HEK293 (cell line): ENCODE measurements at regions not wholly inside any gene's neighbourhood (a gene's known extent, or its start where the extent isn't known, plus 50 kb on each side); places are given as distances from the start of the nearest gene placed in this dataset.

Source experiments
- KLF1 ChIP-seq: fragments of 450-650 bp; formaldehyde crosslinking; IDR thresholded peaks from 2 replicates; pipeline ENCODE4 v1.5.1; 2016; ENCODE audit warnings: missing biosample characterization, missing genetic modification characterization
- KLF16 ChIP-seq: fragments of 450-650 bp; formaldehyde crosslinking; IDR thresholded peaks from 2 replicates; pipeline ENCODE4 v1.5.1; 2017; ENCODE audit warnings: missing biosample characterization, missing genetic modification characterization
- ZFP41 ChIP-seq: fragments of 450-650 bp; formaldehyde crosslinking; IDR thresholded peaks from 2 replicates; pipeline ENCODE4 v1.5.1; 2016; ENCODE audit warnings: missing biosample characterization, missing genetic modification characterization, borderline replicate concordance
- ZNF121 ChIP-seq: fragments of 450-650 bp; formaldehyde crosslinking; IDR thresholded peaks from 2 replicates; pipeline ENCODE4 v1.5.1; 2016; ENCODE audit warnings: missing biosample characterization, missing genetic modification characterization
- ZNF2 ChIP-seq: fragments of 450-650 bp; formaldehyde crosslinking; IDR thresholded peaks from 2 replicates; pipeline ENCODE4 v1.5.1; 2016; ENCODE audit warnings: missing biosample characterization, missing genetic modification characterization
- ZNF473 ChIP-seq: fragments of 450-650 bp; formaldehyde crosslinking; IDR thresholded peaks from 2 replicates; pipeline ENCODE4 v1.5.1; 2017; ENCODE audit warnings: missing biosample characterization, missing genetic modification characterization
- ZNF561 ChIP-seq: fragments of 450-650 bp; IDR thresholded peaks from 2 replicates; pipeline ENCODE4 v1.5.1; 2018; ENCODE audit warnings: missing biosample characterization, missing genetic modification characterization, borderline replicate concordance
- ZNF76 ChIP-seq: fragments of 450-650 bp; formaldehyde crosslinking; IDR thresholded peaks from 2 replicates; pipeline ENCODE4; 2016; ENCODE audit warnings: low read depth, missing biosample characterization, missing genetic modification characterization, borderline replicate concordance
- TF ChIP-seq, protein P1 (sequence below): fragments of 450-650 bp; formaldehyde crosslinking; IDR thresholded peaks from 2 replicates; pipeline ENCODE4 v1.5.1; 2016; ENCODE audit warnings: missing biosample characterization, missing genetic modification characterization
- TF ChIP-seq, protein P2 (sequence below): fragments of 450-650 bp; formaldehyde crosslinking; conservative IDR thresholded peaks from 2 replicates; pipeline ENCODE4 v1.5.1; 2016; ENCODE audit warnings: low read depth, missing biosample characterization, missing genetic modification characterization

DNA sequence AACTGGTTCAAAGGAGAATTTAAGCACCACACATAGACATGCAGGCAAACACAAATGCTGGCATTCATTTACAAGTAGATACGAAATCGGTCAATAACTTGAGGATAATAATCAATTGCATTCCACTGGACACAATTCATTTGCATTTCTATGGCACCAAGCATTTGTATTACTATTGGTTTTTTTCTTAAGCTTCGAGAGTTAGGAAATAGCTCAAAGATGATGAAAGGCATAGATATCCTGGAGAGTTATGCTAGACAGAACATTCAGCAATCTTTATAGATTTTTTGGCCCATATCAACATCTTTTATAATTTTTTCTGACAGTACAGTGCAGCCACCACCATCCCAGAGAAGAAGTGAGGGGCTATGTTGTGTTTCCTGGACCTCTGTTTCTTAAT, 544.4 kb downstream of the MIAT start:
- TF ChIP-seq ZNF121, result no peak
- TF ChIP-seq, protein P1, sequence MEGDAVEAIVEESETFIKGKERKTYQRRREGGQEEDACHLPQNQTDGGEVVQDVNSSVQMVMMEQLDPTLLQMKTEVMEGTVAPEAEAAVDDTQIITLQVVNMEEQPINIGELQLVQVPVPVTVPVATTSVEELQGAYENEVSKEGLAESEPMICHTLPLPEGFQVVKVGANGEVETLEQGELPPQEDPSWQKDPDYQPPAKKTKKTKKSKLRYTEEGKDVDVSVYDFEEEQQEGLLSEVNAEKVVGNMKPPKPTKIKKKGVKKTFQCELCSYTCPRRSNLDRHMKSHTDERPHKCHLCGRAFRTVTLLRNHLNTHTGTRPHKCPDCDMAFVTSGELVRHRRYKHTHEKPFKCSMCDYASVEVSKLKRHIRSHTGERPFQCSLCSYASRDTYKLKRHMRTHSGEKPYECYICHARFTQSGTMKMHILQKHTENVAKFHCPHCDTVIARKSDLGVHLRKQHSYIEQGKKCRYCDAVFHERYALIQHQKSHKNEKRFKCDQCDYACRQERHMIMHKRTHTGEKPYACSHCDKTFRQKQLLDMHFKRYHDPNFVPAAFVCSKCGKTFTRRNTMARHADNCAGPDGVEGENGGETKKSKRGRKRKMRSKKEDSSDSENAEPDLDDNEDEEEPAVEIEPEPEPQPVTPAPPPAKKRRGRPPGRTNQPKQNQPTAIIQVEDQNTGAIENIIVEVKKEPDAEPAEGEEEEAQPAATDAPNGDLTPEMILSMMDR (tag by site-specific recombination), result no peak
- no peak for TF ChIP-seq KLF16 (tag by site-specific recombination)
- no peak for TF ChIP-seq ZNF76
- no peak for TF ChIP-seq ZNF2 (tag by site-specific recombination)
- TF ChIP-seq ZNF473 (tag by site-specific recombination), result no peak
- TF ChIP-seq ZNF561 (tag by site-specific recombination), result no peak
- no peak for TF ChIP-seq KLF1 (tag by site-specific recombination)
- TF ChIP-seq, protein P2, sequence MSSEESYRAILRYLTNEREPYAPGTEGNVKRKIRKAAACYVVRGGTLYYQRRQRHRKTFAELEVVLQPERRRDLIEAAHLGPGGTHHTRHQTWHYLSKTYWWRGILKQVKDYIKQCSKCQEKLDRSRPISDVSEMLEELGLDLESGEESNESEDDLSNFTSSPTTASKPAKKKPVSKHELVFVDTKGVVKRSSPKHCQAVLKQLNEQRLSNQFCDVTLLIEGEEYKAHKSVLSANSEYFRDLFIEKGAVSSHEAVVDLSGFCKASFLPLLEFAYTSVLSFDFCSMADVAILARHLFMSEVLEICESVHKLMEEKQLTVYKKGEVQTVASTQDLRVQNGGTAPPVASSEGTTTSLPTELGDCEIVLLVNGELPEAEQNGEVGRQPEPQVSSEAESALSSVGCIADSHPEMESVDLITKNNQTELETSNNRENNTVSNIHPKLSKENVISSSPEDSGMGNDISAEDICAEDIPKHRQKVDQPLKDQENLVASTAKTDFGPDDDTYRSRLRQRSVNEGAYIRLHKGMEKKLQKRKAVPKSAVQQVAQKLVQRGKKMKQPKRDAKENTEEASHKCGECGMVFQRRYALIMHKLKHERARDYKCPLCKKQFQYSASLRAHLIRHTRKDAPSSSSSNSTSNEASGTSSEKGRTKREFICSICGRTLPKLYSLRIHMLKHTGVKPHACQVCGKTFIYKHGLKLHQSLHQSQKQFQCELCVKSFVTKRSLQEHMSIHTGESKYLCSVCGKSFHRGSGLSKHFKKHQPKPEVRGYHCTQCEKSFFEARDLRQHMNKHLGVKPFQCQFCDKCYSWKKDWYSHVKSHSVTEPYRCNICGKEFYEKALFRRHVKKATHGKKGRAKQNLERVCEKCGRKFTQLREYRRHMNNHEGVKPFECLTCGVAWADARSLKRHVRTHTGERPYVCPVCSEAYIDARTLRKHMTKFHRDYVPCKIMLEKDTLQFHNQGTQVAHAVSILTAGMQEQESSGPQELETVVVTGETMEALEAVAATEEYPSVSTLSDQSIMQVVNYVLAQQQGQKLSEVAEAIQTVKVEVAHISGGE (tag by site-specific recombination), result no peak
- TF ChIP-seq ZFP41 (tag by site-specific recombination), result no peak
